NCI-H146 treated with DMSO at 0.1 percent for 48 hours (cell line): ENCODE measurements at regions not wholly inside any gene's neighbourhood (a gene's known extent, or its start where the extent isn't known, plus 50 kb on each side); places are given as distances from the start of the nearest gene placed in this dataset.
"Not testable (repeated sequence)": the region's sequence is repeated elsewhere in the genome, so short reads cannot be mapped to it uniquely, and the experiment has no call there.

Source experiments
- DNase-seq: peaks from one replicate; lab custom pipeline; 2025; ENCODE audit not compliant: unreplicated experiment; lab: John Stamatoyannopoulos, UW

- DNase-seq, result not testable (repeated sequence)
These were observed 84.7 kb downstream of the METTL2B start for GRCh38 chr7:128561116-128561722.

GRCh38 chr7:128562795-128563194 lies 86.2 kb downstream of the METTL2B start:
- not testable (repeated sequence) for DNase-seq

- not testable (repeated sequence) for DNase-seq
These were observed 87.7 kb downstream of the METTL2B start for GRCh38 chr7:128564123-128564700.

- not testable (repeated sequence) for DNase-seq
These were observed 88.7 kb downstream of the METTL2B start for GRCh38 chr7:128564932-128565864.

- DNase-seq, result not testable (repeated sequence)
These were observed 96.8 kb upstream of the GARIN1A start for GRCh38 chr7:128575277-128575676.

- DNase-seq, result not testable (repeated sequence)
These were observed 95.1 kb upstream of the GARIN1A start for GRCh38 chr7:128576953-128577352.

GRCh38 chr7:128579843-128580242 lies 92.2 kb upstream of the GARIN1A start:
- DNase-seq, result not testable (repeated sequence)

- not testable (repeated sequence) for DNase-seq
These were observed 91.0 kb upstream of the GARIN1A start for GRCh38 chr7:128581100-128581499.

- not testable (repeated sequence) for DNase-seq
These were observed 90.1 kb upstream of the GARIN1A start for GRCh38 chr7:128581825-128582561.

GRCh38 chr7:128586715-128587114 lies 85.4 kb upstream of the GARIN1A start:
- not testable (repeated sequence) for DNase-seq

GRCh38 chr7:128591705-128592104 lies 80.4 kb upstream of the GARIN1A start:
- no peak for DNase-seq

- not testable (repeated sequence) for DNase-seq
These were observed 79.9 kb upstream of the GARIN1A start for GRCh38 chr7:128592209-128592608.

- DNase-seq, result not testable (repeated sequence)
These were observed 78.0 kb upstream of the GARIN1A start for GRCh38 chr7:128594061-128594460.

- not testable (repeated sequence) for DNase-seq
These were observed 75.6 kb upstream of the GARIN1A start for GRCh38 chr7:128596336-128597128.

- not testable (repeated sequence) for DNase-seq
These were observed 73.1 kb upstream of the GARIN1A start for GRCh38 chr7:128598946-128599345.

- peak; percentile 12 for DNase-seq
These were observed 63.2 kb upstream of the GARIN1A start for GRCh38 chr7:128608678-128609421.

GRCh38 chr7:128613366-128613765 lies 58.7 kb upstream of the GARIN1A start:
- DNase-seq, result not testable (repeated sequence)

- DNase-seq, result not testable (repeated sequence)
These were observed 57.3 kb upstream of the GARIN1A start for GRCh38 chr7:128614812-128615211.

- not testable (repeated sequence) for DNase-seq
These were observed 55.3 kb upstream of the GARIN1A start for GRCh38 chr7:128616799-128617198.
